Activated B cell treated with CpG ODN at 0.5 μM for 24 hours (primary cell): ENCODE measurements at regions not wholly inside any gene's neighbourhood (a gene's known extent, or its start where the extent isn't known, plus 50 kb on each side); places are given as distances from the start of the nearest gene placed in this dataset.

ENCODE experiments used
- ATAC-seq: fragments of 200-7000 bp; cut with Tn5 transposase; one replicate; pipeline ENCODE4 v1.10.0; 2021; ENCODE audit warnings: low read depth, mild to moderate bottlenecking, moderate library complexity
- CTCF ChIA-PET: fragments of 350-600 bp; sonication (Branson Sonifier 250); formaldehyde crosslinking; loops from one replicate; lab custom pipeline; 2021; ENCODE audit warnings: antibody characterized with exemption; lab: Charles Lee
- POLR2A ChIA-PET: fragments of 350-600 bp; sonication (Branson Sonifier 250); formaldehyde crosslinking; loops from one replicate; lab custom pipeline; 2021; ENCODE audit warnings: antibody characterized with exemption; lab: Charles Lee
- DNase-seq: peaks from one replicate; pipeline ENCODE4 v3.0.0; 2022
- H3K27ac Mint-ChIP-seq: one replicate; pipeline ENCODE4 v1.8.0; 2020; ENCODE audit warnings: mixed read lengths
- H3K27me3 Mint-ChIP-seq: one replicate; pipeline ENCODE4 v1.8.0; 2021; ENCODE audit warnings: mixed read lengths
- H3K36me3 Mint-ChIP-seq: one replicate; pipeline ENCODE4 v1.8.0; 2021; ENCODE audit warnings: low read depth, mixed read lengths
- H3K4me1 Mint-ChIP-seq: one replicate; pipeline ENCODE4 v1.8.0; 2021; ENCODE audit warnings: mixed read lengths
- H3K4me3 Mint-ChIP-seq: one replicate; pipeline ENCODE4 v1.8.0; 2020; ENCODE audit warnings: mild to moderate bottlenecking, mixed read lengths
- H3K9me3 Mint-ChIP-seq: one replicate; pipeline ENCODE4 v1.8.0; 2020; ENCODE audit warnings: mixed read lengths
- CTCF ChIP-seq: fragments of 200-600 bp; IDR thresholded peaks from one replicate; pipeline ENCODE4 v1.8.0; 2022; ENCODE audit warnings: antibody characterized with exemption, mild to moderate bottlenecking
- intact Hi-C: fragments of 100-400 bp; cut with micrococcal nuclease; formaldehyde crosslinking; loops from one replicate; pipeline ENCODE4 v1.15.1; 2024

GRCh38 chr10:77699080-77699645 lies 61.6 kb upstream of the KCNMA1 start:
- no peak for TF ChIP-seq CTCF
- ATAC-seq, result no peak
- no peaks in the 10 kb centered on the region for H3K9me3 Mint-ChIP-seq
- no peak overlapping the region for H3K27ac Mint-ChIP-seq
- CTCF ChIA-PET, result no interaction called here
- no peaks in the 10 kb centered on the region for H3K27me3 Mint-ChIP-seq
- POLR2A ChIA-PET, result no interaction called here
- no peaks in the 10 kb centered on the region for H3K36me3 Mint-ChIP-seq
- DNase-seq, result no peak
- no peak overlapping the region for H3K4me3 Mint-ChIP-seq
- intact Hi-C loops, result no loop called here
- peaks cover 11% of the 10 kb centered on the region for H3K4me1 Mint-ChIP-seq

GRCh38 chr10:77698267-77698931 lies 60.8 kb upstream of the KCNMA1 start:
- CTCF ChIA-PET, result no interaction called here
- H3K27ac Mint-ChIP-seq, result no peak overlapping the region
- intact Hi-C loops, result no loop called here
- no peak overlapping the region for H3K4me3 Mint-ChIP-seq
- H3K4me1 Mint-ChIP-seq, result peaks cover 11% of the 10 kb centered on the region
- no peak for TF ChIP-seq CTCF
- POLR2A ChIA-PET, result no interaction called here
- DNase-seq, result no peak
- no peaks in the 10 kb centered on the region for H3K9me3 Mint-ChIP-seq
- ATAC-seq, result no peak
- no peaks in the 10 kb centered on the region for H3K36me3 Mint-ChIP-seq
- H3K27me3 Mint-ChIP-seq, result no peaks in the 10 kb centered on the region

GRCh38 chr10:77696584-77696983 lies 59.0 kb upstream of the KCNMA1 start:
- no peak for TF ChIP-seq CTCF
- Mint-ChIP-seq H3K9me3 (no peaks in the 10 kb centered on the region), H3K4me3 (no peak overlapping the region), H3K4me1 (peaks cover 11% of the 10 kb centered on the region), H3K36me3 (no peaks in the 10 kb centered on the region), H3K27ac (no peak overlapping the region), H3K27me3 (no peaks in the 10 kb centered on the region)
- ChIA-PET CTCF (interaction anchor here (0.6 kb wide), 1 partner anchor 334 kb away, joined by 3 read pairs; no protein-coding TSS in a partner anchor), POLR2A (no interaction called here)
- intact Hi-C loops, result no loop called here
- no peak for ATAC-seq
- no peak for DNase-seq

GRCh38 chr10:77695186-77695585 lies 57.6 kb upstream of the KCNMA1 start:
- Mint-ChIP-seq H3K4me1 (peaks cover 11% of the 10 kb centered on the region), H3K27me3 (no peaks in the 10 kb centered on the region), H3K9me3 (no peaks in the 10 kb centered on the region), H3K36me3 (no peaks in the 10 kb centered on the region), H3K4me3 (no peak overlapping the region), H3K27ac (no peak overlapping the region)
- ATAC-seq (no peak), DNase-seq (no peak)
- no peak for TF ChIP-seq CTCF
- ChIA-PET CTCF (interaction anchor here (2.2 kb wide), 1 partner anchor 17 kb away, joined by 12 read pairs; no protein-coding TSS in a partner anchor), POLR2A (no interaction called here)
- intact Hi-C loops, result no loop called here

GRCh38 chr10:77692782-77693181 lies 55.2 kb upstream of the KCNMA1 start:
- DNase-seq (no peak), ATAC-seq (no peak)
- intact Hi-C loops, result no loop called here
- CTCF ChIA-PET, result interaction anchor here (1.4 kb wide), 1 partner anchor 519 kb away, joined by 4 read pairs; no protein-coding TSS in a partner anchor
- Mint-ChIP-seq H3K9me3 (no peaks in the 10 kb centered on the region), H3K36me3 (no peaks in the 10 kb centered on the region), H3K27me3 (peaks cover 4% of the 10 kb centered on the region), H3K4me1 (no peaks in the 10 kb centered on the region), H3K27ac (no peak overlapping the region), H3K4me3 (no peak overlapping the region)
- TF ChIP-seq CTCF, result no peak
- POLR2A ChIA-PET, result no interaction called here
